ENCODE measurements at regions not wholly inside any gene's neighbourhood (a gene's known extent, or its start where the extent isn't known, plus 50 kb on each side); places are given as distances from the start of the nearest gene placed in this dataset.

DNA sequence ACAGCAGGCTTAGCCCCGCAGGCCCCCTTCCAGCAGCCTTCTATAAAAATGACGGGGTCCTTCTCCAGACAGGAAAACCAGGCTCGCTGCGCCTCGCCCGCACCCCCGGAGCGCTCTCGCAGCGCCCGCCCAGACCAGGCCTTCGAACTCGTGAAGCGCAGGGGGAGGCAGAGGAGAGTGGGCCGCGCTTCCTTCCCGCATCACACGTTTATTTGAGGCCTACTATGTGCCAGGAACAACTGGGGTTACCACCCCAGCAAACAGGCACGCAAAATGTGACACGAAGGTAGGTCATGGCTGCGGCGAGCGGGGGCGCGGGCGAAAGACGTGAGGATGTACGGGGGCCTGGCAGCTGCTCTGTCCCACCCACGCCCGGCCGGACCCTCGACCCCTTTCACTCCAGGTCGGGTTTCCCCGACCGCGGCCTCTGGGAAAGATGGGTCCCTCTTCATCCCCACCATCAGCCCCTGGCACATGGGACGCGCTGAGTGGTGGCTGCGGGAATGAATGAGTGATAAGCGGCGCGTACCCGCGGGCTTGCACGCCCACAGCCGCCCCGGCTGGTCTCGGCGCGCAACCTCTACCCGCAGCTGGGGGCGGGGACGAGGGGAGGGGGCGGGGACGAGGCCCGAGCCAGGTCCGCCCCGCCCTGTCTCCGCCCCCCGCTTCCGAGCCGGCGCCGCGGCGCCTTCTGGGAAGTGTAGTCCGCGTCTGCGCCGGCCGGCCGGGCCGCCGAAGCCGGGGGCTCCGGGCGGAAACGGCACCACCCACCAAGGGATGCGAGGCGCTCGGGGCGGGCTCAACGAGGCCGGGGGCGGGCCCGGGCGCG, 59.1 kb downstream of the ZNF467 start:
- TF ChIP-seq, protein P1, sequence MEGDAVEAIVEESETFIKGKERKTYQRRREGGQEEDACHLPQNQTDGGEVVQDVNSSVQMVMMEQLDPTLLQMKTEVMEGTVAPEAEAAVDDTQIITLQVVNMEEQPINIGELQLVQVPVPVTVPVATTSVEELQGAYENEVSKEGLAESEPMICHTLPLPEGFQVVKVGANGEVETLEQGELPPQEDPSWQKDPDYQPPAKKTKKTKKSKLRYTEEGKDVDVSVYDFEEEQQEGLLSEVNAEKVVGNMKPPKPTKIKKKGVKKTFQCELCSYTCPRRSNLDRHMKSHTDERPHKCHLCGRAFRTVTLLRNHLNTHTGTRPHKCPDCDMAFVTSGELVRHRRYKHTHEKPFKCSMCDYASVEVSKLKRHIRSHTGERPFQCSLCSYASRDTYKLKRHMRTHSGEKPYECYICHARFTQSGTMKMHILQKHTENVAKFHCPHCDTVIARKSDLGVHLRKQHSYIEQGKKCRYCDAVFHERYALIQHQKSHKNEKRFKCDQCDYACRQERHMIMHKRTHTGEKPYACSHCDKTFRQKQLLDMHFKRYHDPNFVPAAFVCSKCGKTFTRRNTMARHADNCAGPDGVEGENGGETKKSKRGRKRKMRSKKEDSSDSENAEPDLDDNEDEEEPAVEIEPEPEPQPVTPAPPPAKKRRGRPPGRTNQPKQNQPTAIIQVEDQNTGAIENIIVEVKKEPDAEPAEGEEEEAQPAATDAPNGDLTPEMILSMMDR (IDR thresholded peaks at IDR 0.05; ENCODE audit: low read depth, low read length, missing control alignments), result no peak
- DNase-seq (ENCODE audit: extremely low read depth, low read depth), result peak; percentile 46
- peak overlapping the region; percentile 67 for H3K4me3 ChIP-seq (replicated peaks; ENCODE audit: low read depth, low read length)

DNA sequence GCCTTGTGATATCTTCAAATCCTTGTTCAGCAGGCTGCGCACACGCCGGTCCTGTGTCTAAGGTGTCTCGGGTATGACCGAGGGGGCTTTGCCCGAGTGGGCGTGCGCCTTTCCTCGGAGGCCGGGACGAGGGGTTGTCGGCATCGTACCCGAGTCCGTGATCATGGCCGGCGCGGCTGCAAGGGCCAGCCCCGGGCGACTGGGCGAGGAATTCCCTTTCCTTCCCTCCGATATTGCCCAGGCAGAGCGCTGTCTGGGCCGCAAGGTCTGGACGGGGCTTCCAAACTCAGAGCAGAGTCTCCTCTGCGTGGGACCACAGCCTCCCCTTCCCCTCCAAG, 59.7 kb downstream of the ZNF467 start:
- TF ChIP-seq, protein P1 (IDR thresholded peaks at IDR 0.05; ENCODE audit: low read depth, low read length, missing control alignments), result no peak
- no peak overlapping the region for H3K4me3 ChIP-seq (replicated peaks; ENCODE audit: low read depth, low read length)
- DNase-seq (ENCODE audit: extremely low read depth, low read depth), result no peak

DNA sequence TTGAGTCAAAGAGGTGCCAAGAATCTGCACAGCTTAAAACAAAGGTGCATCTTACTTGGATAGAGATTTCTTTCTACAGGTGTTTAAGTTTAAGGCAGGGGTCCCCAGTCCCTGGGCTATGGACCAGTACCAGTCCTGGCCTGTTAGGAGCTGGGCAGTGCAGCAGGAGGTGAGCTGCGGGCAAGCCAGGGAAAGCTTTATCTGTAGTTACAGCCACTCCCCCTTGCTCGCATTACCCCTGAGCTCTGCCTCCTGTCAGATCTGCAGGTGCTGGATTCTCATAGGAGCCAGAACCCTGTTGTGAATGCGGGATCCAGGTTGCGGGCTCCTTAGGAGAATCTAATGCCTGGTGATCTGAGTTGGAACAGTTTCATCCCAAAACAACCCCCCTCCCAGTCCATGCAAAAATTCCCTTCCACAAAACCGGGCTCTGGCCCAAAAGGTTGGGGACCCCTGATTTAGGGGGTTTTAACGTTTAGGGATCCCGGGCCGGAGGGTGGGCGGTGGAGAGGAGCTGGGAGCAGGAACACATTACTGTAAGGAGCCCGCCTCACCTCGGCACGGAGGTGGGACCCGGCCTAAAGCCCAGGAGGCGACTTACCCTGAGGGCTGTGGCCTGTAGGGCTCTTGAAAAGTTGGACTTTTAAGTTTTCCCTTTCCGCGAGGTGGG, 60.2 kb downstream of the ZNF467 start:
- TF ChIP-seq, protein P1 (IDR thresholded peaks at IDR 0.05; ENCODE audit: low read depth, low read length, missing control alignments), result no peak
- H3K4me3 ChIP-seq (replicated peaks; ENCODE audit: low read depth, low read length), result no peak overlapping the region
- no peak for DNase-seq (ENCODE audit: extremely low read depth, low read depth)

DNA sequence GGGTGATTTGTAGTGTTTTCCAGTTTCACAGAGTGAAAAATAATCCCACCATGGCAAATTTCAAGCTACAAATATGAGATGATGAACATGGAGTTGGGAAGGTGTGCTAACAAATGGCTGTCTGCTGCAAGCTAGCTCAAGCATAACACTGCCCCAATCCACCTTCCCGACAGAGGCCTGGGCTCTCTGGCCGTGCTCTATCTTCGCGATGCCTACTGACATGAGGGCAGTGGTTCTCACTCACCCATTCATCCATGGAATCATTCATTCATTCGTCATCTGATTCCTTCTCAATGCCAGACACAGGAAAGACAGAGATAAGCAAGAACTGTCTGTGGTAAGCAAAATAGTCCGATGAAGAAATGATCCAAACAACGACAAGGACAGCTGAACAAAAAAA, 65.4 kb downstream of the ZNF467 start:
- DNase-seq (ENCODE audit: extremely low read depth, low read depth), result no peak
- H3K4me3 ChIP-seq (replicated peaks; ENCODE audit: low read depth, low read length), result no peak overlapping the region
- TF ChIP-seq, protein P1 (IDR thresholded peaks at IDR 0.05; ENCODE audit: low read depth, low read length, missing control alignments), result no peak

DNA sequence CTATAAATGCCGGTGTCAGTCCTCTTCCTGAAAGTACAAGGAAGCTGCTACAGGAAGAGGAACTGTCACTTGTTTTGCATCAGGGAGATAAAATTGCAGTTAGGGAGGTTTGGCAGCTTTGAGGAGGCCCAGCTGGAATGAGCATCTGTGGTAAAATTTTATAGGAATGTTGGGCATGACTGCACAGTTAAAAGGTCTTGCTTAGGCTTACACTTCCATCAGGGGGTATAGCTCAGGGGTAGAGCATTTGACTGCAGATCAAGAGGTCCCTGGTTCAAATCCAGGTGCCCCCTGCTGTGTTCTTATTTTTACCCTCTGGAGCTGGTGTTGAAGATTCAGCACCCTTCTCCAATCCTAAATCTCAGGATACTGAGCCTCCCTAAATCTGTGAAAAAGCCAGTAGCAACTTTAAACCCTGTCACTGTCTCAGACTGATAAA, 65.9 kb downstream of the ZNF467 start:
- no peak overlapping the region for H3K4me3 ChIP-seq (replicated peaks; ENCODE audit: low read depth, low read length)
- TF ChIP-seq, protein P1 (IDR thresholded peaks at IDR 0.05; ENCODE audit: low read depth, low read length, missing control alignments), result no peak
- no peak for DNase-seq (ENCODE audit: extremely low read depth, low read depth)

DNA sequence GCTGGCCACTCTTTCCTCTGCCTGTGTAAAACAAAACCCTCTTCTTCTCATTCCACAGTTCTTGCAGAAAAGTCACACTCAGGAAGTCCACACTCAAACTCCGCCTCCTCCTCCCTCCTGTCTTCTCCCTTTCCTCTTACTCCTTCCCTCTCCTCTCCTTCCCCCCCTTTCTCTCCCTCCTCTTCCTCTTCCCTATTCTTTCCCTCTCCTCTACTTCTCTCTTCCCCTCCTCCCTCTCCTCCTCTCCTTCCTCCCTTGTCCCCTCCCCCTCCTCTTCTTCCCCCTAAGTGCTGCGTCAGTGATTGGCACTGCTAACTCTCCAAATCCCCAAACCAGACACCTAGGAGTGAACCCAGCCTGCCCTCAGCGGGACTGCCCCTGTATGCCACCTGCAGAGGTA, 67.0 kb downstream of the ZNF467 start:
- no peak for DNase-seq (ENCODE audit: extremely low read depth, low read depth)
- no peak overlapping the region for H3K4me3 ChIP-seq (replicated peaks; ENCODE audit: low read depth, low read length)
- TF ChIP-seq, protein P1 (IDR thresholded peaks at IDR 0.05; ENCODE audit: low read depth, low read length, missing control alignments), result no peak

Measured in HFF-Myc (cell line).